HG03064 (cell line): ENCODE measurements at regions not wholly inside any gene's neighbourhood (a gene's known extent, or its start where the extent isn't known, plus 50 kb on each side); places are given as distances from the start of the nearest gene placed in this dataset.

ENCODE experiments used
- ATAC-seq: cut with Tn5 transposase; IDR thresholded peaks from one replicate; pipeline ENCODE4 v1.9.1; 2021; ENCODE audit warnings: low read depth; ENCODE audit not compliant: unreplicated experiment

GRCh38 chr3:182697345-182697919 is 95.9 kb upstream of the ATP11B start:
- ATAC-seq: no peak

GRCh38 chr3:182698078-182698477 is 95.2 kb upstream of the ATP11B start:
- ATAC-seq: no peak

GRCh38 chr3:182699550-182700170 is 93.6 kb upstream of the ATP11B start:
- ATAC-seq: no peak

- no peak for ATAC-seq
Observed at GRCh38 chr3:182702216-182702615, 91.1 kb upstream of the ATP11B start.

GRCh38 chr3:182703233-182703632 is 90.1 kb upstream of the ATP11B start:
- no peak for ATAC-seq

GRCh38 chr3:182704926-182705325 is 88.4 kb upstream of the ATP11B start:
- no peak for ATAC-seq

DNA sequence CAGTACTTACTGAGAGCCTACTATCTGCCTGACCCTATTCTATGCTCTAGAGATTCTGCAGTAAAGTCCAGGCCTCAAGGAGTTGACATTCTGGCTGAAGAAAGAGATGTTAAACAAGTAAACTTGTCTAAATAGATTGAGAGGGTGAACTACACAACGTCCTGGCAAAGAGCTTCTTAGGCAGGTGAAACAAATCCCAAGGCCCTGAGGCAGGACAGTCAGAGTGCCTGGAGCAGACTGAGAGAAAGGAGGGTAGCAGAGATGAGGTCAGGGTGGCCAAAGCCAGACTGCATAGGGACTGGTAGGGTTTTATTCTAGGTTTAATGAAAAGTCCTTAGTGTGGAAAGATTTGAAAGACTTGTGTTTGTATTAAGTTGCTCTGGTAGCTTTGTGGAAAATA is 84.5 kb upstream of the ATP11B start:
- ATAC-seq: no peak

DNA sequence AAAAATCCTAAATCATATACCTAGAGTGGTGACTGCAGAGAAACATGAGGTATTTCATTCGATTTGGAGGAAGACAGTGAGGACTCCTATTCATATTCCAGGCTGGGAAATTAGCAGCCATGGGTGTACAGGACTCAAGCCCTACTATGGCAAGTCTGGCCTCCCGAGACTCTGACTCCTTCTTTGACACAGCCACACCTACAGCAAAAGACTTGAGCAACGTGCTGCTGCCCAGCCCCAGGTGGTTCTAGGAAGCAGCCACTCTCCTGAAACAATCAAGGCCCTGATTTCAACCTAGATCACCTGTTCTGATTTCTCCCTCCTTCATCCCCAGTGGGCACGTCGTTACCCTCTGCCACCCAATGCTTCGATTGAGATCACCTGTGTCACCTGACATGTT is 84.0 kb upstream of the ATP11B start:
- ATAC-seq: no peak

GRCh38 chr3:182710557-182711157 is 82.6 kb upstream of the ATP11B start:
- no peak for ATAC-seq

- ATAC-seq: no peak
Observed at GRCh38 chr3:182711261-182711683, 82.0 kb upstream of the ATP11B start.

GRCh38 chr3:182711853-182712252 is 81.5 kb upstream of the ATP11B start:
- ATAC-seq: no peak

- ATAC-seq: no peak
Observed at GRCh38 chr3:182713111-182713510, 80.2 kb upstream of the ATP11B start.

- ATAC-seq: peak; percentile 43
Observed at GRCh38 chr3:182713743-182714517, 79.4 kb upstream of the ATP11B start.

DNA sequence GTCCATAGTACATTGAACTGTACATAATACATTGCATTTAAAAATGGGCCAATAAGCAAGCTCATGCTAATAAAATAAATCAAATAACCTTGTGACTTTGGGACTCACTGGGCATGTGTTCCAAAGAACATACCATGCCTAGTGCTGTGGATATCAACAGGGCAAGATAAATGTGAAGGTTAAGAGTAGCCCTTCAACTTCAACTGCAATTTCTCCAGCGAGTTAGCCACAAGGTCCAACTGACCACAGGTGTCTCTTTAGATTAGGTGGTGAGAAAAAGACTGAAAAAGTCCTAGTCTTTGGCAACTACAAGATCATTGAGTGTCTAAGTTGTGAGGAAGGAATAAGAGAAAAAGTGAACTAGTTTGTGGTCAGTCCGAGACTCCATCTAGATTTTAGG is 78.3 kb upstream of the ATP11B start:
- ATAC-seq: no peak

DNA sequence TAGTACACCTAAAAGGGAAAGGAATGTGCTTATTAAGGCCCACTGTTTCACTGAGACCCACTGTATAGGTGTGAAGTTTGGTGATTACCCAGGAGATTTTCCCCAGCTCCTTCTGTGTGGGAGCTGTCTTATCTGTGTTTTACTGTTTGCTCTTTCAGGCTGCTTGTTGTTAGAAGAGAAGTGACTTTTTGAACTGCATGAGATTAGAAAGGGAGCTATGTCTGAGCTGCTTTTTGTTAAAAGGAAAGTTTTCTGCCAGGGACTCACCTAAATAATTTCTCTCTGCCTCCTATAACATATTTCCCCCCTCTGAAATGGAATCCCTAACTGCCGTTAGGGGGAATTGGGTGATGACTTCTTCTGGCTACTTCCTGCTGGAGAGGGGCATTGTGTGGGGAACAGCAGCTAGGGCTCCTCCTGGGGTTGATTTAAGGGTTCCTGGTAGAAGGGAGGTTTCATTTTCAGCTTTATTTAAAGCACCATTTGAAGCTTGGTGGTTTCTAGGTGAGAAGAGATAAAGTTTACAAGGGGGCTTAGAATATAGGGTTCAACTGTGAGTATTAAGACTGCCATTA is 77.1 kb upstream of the ATP11B start:
- ATAC-seq: peak; percentile 50

DNA sequence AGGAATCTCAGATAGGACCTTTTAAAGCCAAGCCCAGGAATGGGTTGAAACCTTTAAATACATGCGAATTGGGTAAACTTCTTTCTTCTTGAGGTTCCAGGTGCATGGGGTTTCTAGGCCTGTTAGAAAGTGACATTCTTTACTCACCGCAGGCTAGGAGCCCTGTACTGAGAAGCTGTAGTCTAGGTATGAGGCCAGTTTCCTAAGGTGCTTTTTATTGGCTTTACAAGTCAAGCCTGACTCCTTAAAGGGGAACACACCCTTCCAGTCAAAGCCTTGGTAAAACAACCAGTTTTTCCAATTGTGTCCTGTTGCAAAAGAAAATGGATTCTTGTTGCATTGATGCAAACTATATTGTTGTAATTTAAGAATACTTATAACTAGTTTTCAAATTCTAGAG is 76.1 kb upstream of the ATP11B start:
- ATAC-seq: peak; percentile 91

- no peak for ATAC-seq
Observed at GRCh38 chr3:182722907-182723306, 70.4 kb upstream of the ATP11B start.

GRCh38 chr3:182723596-182723995 is 69.7 kb upstream of the ATP11B start:
- no peak for ATAC-seq

DNA sequence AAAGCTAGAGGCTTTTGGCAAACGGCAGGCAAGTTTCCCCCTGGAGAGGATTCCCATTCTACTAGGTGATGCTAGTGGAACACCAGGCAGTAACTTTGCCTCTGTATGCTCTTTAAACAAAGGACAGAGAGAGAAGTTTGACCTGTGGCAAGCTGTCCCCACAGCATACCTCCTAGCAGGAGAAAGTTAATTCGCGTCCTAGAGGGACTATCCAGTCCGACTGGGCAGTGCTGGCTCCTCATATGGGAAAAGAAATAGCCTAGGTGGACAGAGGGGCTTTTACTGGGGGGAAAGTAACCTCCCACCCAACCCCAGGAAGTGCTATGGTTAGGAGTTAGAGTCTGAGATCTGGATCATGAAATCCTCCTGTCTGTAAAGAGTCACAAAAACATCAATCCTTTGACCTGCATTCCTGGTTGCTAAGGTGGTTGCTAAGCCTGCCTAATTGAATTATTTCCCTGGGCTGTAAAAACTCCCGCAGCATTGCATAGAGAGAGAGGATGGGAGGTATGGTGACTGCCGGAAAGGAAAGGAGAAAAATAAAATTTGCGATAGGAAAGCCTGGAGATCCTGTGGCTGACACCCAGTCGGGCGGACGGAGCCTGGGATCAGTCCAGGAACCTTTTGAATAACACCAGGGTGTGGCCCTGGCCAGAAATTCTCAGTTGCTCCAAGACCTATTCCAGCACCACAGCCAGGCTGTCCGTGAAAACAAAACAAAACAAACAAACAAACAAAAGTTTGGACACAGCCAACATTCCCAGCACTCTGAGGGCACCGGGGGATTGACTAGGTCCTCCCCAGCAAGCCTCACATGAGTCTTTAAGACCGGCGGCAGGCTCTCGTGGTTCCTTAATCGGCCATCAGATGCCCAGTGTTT is 67.7 kb upstream of the ATP11B start:
- ATAC-seq: no peak
